Peyer's patch (tissue), 4 donors: ENCODE measurements at regions not wholly inside any gene's neighbourhood (a gene's known extent, or its start where the extent isn't known, plus 50 kb on each side); places are given as distances from the start of the nearest gene placed in this dataset.

Experiments
- POLR2A ChIP-seq, 2 donors: fragments of 450-650 bp; IDR thresholded peaks; one replicate each; pipeline ENCODE4 v1.5.1; 2017; ENCODE audit warnings: antibody characterized with exemption in 2 of 2, mild to moderate bottlenecking in 2 of 2, moderate library complexity in 2 of 2
- TF ChIP-seq, protein P1 (sequence below), 6 experiments: fragments of 450-650 bp in 4 of 6; fragments of 200-600 bp in 2 of 6; sonication (generic) in 1 of 6; IDR thresholded peaks; one replicate each; pipeline ENCODE4 v1.5.1; 2017 to 2019; ENCODE audit warnings: antibody characterized with exemption in 6 of 6, mild to moderate bottlenecking in 3 of 6, moderate library complexity in 1 of 6

DNA sequence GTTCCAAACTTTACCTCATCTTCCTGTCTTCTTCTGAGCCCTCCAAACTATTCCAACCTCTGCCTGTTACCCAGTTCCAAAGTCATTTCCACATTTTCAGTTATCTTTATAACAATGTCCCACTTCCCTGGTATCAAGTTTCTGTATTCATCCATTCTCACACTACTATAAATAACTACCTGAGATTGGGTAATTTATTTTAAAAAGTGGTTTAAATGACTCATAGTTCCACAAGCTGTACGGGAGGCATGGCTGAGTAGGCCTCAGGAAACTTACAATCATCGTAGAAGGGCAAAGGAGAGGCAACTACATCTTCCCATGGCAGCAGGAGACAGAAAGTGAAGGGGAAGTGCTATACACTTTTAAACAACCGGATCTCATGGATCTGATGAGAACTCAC lies 428.5 kb upstream of the RGS18 start:
- TF ChIP-seq, protein P1, sequence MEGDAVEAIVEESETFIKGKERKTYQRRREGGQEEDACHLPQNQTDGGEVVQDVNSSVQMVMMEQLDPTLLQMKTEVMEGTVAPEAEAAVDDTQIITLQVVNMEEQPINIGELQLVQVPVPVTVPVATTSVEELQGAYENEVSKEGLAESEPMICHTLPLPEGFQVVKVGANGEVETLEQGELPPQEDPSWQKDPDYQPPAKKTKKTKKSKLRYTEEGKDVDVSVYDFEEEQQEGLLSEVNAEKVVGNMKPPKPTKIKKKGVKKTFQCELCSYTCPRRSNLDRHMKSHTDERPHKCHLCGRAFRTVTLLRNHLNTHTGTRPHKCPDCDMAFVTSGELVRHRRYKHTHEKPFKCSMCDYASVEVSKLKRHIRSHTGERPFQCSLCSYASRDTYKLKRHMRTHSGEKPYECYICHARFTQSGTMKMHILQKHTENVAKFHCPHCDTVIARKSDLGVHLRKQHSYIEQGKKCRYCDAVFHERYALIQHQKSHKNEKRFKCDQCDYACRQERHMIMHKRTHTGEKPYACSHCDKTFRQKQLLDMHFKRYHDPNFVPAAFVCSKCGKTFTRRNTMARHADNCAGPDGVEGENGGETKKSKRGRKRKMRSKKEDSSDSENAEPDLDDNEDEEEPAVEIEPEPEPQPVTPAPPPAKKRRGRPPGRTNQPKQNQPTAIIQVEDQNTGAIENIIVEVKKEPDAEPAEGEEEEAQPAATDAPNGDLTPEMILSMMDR (IDR thresholded peaks at IDR 0.05): no peak
- TF ChIP-seq POLR2A (IDR thresholded peaks at IDR 0.05): no peak
